Transverse colon (tissue), 4 donors: ENCODE measurements at regions not wholly inside any gene's neighbourhood (a gene's known extent, or its start where the extent isn't known, plus 50 kb on each side); places are given as distances from the start of the nearest gene placed in this dataset.

Source experiments
- CTCF ChIP-seq, 5 experiments: fragments of 200-600 bp in 3 of 5; fragments of 450-650 bp in 2 of 5; sonication (generic) in 3 of 5; IDR thresholded peaks; 1 replicate in 2 of 5; 2 replicates in 3 of 5; pipeline ENCODE4 v1.5.1; 2016 to 2017; ENCODE audit warnings: antibody characterized with exemption in 5 of 5, inconsistent platforms in 3 of 5, mild to moderate bottlenecking in 2 of 5, moderate library complexity in 1 of 5
- EP300 ChIP-seq: sonication (generic); formaldehyde crosslinking; IDR thresholded peaks from one replicate; pipeline ENCODE4 v1.6.1; 2017; ENCODE audit warnings: antibody characterized with exemption, low read depth
- POLR2A ChIP-seq: fragments of 450-650 bp; IDR thresholded peaks from one replicate; pipeline ENCODE4 v1.6.1; 2016; ENCODE audit warnings: antibody characterized with exemption, mild to moderate bottlenecking, moderate library complexity
- POLR2AphosphoS5 ChIP-seq, 3 donors: sonication (generic); formaldehyde crosslinking; IDR thresholded peaks; one replicate each; pipeline ENCODE4 v1.6.1; 2016; ENCODE audit warnings: antibody characterized with exemption in 3 of 3

- TF ChIP-seq CTCF (IDR thresholded peaks at IDR 0.05) (no peak), POLR2A (no peak), EP300 (no peak), POLR2AphosphoS5 (IDR thresholded peaks at IDR 0.05) (no peak)
Measured at GRCh38 chr11:11691296-11692151, 69.7 kb upstream of the GALNT18 start.
